ENCODE measurements at regions not wholly inside any gene's neighbourhood (a gene's known extent, or its start where the extent isn't known, plus 50 kb on each side); places are given as distances from the start of the nearest gene placed in this dataset.

DNA sequence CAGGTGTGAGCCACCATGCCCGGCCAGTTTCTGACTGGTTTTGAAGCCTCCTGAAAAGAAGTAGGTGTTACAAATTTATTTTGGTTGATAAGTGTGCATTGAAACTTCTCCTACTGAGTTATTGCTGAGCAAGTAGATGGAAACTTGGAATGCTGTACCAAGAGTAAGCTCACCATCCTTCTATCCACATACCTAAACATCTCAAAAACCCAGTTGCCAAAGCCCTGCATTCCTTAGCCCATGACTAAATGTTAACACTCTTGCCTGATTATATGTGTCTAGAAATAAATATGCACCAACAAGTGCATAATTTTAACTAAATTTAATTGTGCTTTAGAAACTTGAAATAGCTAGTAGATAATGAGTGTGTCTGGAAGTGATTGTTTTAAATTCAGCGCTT is 357.8 kb downstream of the DUSP6 start:
- TF ChIP-seq, protein P1, sequence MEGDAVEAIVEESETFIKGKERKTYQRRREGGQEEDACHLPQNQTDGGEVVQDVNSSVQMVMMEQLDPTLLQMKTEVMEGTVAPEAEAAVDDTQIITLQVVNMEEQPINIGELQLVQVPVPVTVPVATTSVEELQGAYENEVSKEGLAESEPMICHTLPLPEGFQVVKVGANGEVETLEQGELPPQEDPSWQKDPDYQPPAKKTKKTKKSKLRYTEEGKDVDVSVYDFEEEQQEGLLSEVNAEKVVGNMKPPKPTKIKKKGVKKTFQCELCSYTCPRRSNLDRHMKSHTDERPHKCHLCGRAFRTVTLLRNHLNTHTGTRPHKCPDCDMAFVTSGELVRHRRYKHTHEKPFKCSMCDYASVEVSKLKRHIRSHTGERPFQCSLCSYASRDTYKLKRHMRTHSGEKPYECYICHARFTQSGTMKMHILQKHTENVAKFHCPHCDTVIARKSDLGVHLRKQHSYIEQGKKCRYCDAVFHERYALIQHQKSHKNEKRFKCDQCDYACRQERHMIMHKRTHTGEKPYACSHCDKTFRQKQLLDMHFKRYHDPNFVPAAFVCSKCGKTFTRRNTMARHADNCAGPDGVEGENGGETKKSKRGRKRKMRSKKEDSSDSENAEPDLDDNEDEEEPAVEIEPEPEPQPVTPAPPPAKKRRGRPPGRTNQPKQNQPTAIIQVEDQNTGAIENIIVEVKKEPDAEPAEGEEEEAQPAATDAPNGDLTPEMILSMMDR (IDR thresholded peaks at IDR 0.05 in 4 of 5, conservative IDR thresholded peaks at IDR 0.05 in 1 of 5) = no peak
- TF ChIP-seq POLR2A (IDR thresholded peaks at IDR 0.05) = no peak
